GM18867 (cell line): ENCODE measurements at regions not wholly inside any gene's neighbourhood (a gene's known extent, or its start where the extent isn't known, plus 50 kb on each side); places are given as distances from the start of the nearest gene placed in this dataset.

Source experiments
- ATAC-seq: cut with Tn5 transposase; IDR thresholded peaks from one replicate; pipeline ENCODE4 v1.9.1; 2021; ENCODE audit warnings: mild to moderate bottlenecking, moderate library complexity; ENCODE audit not compliant: unreplicated experiment

DNA sequence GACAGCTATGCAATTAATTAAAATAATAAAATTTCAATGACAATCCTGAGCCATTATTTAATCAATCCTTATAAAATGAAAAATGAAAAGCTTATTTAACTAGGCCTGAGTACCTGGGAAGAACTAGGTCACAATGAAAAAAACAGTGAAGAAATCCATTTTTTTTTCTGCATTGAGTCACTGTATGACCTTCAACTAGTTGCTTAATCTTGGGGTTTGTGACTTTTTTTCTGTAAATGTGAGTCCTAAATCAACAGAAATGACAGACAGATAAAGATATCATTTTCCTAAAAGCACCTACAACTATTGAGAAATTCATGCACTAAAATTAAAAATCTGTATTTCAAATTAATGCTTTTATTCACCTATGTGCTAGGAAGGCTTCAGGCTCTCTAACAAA lies 96.8 kb downstream of the TMEM26 start:
- ATAC-seq = no peak

DNA sequence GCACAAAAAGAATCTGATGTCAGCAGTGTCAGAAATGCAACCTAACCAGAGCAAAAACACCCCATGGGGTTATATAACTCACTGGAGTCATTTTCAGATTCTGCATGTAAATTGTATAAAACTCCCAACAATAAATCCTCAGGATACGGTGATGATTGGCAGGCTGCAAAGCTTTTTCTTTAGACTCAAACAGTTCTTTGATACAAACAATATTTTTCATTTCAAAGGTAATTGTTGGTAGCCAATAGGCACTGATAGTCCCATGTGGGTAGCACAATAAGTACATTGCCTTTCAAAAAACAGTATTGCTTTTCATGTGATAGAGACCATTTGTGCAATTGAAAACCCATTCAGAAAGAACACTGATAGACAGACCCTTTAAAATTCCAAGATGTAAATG lies 98.0 kb downstream of the TMEM26 start:
- ATAC-seq = no peak

DNA sequence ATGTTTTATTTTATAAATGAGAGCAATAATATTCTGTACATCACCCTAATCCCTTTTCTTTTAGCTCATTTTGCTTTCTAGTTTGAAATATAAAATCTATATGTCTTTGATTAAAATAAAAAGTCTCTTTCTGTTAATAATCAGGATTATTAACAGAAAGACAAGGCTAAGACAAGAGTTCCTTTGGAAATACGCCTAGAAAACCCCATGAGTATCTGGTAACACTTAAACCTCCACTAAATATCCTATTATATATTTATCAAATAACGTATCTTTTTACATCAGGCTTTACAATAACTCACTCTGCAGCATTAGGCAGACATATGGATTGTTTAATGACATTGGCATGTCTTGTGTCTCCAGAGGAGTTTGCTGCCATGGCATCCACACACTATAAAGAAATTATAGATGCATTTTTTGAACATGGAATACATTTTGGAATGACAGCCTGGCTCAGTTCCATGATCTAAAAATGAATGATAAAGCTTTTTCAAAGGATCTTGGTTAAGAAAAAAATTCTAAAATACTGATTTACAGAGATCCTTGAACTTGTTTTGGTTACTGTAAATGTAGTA lies 98.7 kb downstream of the TMEM26 start:
- ATAC-seq = no peak

DNA sequence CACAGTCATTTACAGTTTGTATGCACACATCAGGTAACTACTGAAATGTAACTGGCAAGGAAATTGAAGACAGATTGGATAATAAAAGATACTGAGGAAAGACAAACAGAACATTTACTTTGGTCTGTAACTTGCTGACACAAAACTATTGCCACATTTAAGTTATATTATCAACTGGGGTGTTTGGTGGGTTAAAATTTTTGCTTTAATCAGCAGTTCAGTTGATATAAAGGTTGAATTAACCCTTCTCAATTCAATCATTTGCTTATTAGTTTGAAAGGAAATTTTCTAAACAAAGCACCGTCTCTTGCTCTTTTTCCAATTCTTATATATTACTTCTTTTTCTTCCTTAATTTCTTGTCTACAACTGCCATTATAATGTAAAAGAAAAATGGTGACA lies 102.4 kb downstream of the TMEM26 start:
- no peak for ATAC-seq

DNA sequence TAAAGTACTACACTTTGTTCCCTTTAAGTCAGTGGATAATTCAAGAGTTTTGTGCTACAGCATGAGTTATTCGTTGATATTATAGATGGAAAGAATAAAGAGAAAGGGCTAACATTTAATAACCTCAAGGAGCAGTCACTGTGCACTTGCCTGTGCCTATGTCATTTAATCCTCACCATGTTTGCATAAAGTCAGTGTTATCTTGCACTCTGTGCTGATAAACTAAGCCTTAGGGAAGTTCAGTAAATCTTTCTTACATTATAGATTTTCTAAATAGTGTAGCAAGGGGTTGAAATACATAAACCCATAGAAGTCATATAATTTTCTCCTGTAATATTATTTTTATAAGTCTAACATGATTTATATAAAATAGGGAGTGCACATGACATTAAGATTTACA lies 103.1 kb downstream of the TMEM26 start:
- ATAC-seq = no peak

DNA sequence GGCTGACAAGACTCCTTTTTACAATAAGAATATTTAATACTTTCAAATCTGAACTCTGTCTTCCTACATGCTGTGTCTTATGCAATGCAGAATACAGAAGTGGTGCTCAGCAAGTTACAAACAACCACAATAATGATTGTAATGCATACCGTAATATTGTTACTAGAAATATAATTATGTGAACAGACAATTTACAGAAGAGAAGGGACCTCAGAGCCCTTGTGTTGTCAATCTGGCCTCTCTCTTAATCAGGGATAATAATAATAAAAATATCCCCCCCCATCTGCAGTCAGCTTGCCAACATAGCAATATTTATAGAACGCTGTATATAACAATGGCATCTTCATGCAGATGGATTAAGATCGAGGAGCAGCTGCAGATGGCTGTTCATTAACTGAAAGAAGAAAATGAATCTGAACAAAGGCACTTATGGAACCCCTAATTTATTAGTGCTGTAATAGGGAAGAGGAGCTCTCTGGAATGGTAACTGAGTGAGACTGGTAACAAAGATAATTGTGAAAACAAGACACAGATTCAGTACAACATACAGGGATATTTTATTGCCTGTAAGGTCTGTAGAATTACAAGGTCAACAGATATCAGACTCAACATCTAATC lies 106.3 kb downstream of the TMEM26 start:
- no peak for ATAC-seq

DNA sequence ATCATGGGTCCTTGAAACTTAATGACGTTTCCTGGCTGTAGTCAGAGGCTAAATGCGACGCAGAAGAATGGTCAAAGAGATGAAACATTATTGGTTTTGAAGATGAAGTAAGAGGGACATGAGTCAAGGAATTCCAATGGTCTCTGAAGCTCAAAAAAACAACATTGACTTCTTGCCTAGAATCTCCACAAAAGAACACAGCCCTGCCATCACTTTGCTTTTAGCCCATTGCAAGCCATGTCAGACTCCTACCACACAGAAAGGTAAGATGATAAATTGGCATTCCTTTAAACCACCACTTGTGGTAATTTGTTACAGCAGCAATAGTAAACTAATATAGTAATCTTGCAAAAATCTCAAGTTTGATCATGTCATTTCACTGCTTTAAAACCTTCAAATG lies 109.4 kb downstream of the TMEM26 start:
- no peak for ATAC-seq

DNA sequence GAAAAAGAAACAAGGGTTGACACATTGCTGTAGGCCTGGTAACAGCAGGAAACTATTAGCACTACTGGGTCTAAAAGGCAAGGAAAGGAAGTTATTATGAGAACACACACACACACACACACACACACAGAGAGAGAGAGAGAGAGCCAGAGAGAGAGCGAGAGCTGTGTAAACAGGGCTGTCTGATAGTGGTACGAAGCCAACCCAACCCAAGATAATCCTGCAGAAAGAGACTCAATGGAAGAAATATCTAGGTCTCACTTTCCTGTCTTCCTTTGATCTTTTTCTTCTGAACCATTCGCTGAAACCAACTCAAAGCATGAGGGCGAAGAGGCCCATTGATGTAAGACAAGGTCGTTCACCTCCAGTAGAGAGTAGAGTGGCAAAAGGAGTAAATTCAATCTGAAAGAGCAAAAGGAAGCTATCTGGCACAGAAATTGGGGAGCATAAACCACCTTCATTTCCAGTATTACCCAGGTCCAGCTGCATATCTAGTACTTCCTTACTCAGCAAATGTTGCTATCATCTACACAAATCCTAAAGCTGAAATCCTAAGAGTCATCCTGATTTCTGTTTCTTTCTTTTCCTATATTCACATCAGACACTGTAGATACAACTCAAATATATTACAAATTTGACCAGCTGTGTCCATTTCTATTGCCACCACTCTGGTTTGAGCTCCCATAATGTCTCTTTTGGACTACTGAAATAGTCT lies 110.2 kb downstream of the TMEM26 start:
- no peak for ATAC-seq

DNA sequence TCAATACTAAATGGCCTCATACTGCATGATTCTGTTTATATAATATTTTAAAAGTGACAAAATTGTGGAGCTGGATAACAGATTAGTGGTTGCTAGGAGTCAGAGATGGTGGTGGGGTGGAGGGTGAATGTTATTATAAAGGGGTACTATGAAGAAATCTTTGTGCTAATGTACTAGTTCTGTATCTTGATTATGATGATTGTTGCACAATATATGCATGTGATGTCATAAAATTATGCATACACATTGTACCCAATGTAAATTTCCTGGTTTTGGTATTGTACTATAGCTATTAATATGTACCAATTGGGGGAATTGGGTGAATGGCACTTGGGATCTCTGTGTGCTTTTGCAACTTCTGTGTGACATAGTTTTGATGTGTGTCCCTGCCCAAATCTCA lies 112.2 kb downstream of the TMEM26 start:
- ATAC-seq = no peak

DNA sequence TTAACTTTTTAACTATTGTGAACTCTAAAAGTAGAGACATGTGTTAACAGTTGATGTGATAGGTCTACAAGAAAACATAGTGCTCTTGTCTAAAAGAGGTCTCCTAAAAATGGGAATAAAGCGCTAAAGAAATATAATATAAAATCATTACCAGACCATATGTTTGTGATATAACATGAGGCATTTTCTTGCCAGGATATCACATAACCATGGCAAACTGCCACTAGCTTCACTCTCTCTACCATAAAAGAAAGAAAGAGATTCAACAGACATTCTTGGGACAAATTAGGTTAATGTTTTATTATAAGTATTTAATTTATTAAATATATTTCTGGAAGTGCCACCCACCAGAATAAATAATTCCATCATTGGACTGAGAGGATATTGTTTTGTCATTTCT lies 115.0 kb downstream of the TMEM26 start:
- ATAC-seq = no peak

DNA sequence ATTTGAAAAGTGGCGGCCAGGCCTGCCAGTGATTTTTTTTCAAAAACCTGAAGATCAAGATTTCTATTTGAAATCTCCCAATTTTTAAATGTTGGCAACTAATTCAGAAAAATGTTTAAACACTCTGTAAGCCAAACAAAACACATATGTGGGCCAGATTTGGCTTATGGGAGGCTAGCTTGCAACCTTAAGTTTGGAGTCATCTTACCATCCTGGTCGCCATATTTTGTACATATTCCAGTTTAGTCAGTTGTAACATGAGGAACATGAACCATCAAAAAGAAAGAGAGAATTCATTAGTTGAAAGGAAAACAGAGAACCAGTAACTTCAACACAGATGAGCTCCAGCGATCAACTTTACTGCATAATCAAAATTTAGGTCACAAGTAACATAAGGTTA lies 115.4 kb downstream of the TMEM26 start:
- no peak for ATAC-seq

DNA sequence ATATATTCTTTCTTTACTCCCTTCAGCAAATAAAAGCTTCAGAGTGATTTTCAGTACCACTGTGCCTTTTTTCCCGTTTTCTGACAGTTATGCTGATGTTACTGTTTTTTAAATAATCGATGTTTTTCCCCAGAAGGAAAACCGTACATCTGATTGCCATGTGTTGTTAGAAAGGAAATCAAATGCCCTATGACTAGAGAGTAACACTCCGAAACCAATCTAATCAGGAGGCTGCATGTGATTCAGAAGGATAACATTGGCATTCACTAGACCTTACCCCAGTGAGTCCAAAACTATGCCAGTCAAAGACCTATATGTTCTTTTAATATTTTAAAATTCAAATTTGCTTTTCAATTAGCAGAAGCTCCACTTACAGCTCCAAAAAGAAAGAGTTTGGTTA lies 116.3 kb downstream of the TMEM26 start:
- ATAC-seq = no peak

DNA sequence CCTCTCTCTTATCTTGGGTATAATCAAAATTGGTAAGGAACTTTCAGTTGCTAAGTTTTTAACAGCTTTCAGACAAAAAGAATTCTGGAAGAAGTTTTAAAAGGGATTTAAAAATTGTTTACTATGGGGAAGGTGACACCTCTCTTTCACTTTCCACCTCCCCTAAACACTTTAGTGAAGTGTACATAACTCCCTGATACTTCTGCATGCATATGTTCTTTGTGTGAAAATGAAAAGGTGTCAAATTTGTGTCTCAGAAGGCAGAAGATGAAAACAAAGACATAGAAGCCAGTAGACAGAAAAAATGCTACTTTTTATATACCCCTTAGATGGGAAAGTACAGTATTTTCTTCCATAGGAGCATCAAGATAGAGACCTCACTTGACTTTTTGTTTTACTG lies 117.8 kb downstream of the TMEM26 start:
- peak; percentile 54 for ATAC-seq

DNA sequence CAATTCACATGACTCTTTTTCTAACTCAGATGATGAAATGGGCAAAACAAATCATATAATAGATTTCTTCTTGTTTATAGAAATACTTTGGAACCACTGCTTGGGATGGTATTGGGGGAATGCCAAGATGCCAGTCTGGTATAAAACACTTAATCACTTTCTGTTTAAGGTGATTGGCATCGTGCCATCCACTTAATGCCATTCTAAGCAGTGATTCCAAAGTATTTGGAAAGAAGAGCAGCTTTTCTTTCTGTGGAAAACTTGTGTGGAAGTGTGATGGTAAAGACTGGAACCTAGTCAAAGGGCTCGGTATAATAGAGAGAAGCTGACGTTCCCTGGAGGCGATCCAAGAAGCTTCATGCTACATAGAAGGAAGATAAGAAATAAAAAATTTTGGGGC lies 120.6 kb downstream of the TMEM26 start:
- ATAC-seq = no peak

DNA sequence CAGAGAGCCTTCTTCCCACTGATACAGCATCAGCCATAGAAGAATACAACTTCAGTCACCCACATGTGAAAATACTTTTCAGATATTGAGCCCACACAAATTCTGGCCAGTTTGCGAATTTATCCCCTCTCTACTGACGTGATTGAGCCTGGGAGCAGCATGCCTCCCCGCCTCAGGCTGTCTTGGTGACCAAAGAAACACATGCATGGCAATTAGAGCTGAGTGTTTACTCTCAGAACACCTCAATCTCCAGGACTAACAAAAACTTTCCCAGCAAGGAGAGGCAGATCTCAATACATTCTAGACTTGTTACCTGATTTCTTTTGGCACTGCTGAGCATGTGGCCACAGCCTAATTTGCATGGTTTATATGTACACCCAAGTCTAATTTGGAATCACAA lies 122.5 kb downstream of the TMEM26 start:
- no peak for ATAC-seq

DNA sequence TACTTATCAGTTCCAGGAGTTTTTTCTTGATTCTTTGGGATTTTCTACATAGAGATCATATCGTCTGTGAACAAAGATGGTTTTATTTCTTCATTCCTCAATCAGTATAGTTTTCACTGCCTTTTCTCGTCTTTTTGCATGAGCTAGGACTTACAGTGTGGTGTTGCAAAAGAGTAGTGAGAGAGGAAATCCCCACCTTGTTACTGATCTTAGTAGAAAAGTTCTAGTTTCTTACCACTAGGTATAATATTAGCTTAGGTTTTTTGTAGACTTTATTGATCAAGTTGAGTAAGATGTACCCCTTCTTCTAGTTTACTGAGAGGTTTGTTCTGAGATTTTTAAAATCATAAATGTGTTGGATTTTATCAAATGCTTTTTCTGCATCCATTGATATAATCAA lies 123.3 kb downstream of the TMEM26 start:
- peak; percentile 94 for ATAC-seq

DNA sequence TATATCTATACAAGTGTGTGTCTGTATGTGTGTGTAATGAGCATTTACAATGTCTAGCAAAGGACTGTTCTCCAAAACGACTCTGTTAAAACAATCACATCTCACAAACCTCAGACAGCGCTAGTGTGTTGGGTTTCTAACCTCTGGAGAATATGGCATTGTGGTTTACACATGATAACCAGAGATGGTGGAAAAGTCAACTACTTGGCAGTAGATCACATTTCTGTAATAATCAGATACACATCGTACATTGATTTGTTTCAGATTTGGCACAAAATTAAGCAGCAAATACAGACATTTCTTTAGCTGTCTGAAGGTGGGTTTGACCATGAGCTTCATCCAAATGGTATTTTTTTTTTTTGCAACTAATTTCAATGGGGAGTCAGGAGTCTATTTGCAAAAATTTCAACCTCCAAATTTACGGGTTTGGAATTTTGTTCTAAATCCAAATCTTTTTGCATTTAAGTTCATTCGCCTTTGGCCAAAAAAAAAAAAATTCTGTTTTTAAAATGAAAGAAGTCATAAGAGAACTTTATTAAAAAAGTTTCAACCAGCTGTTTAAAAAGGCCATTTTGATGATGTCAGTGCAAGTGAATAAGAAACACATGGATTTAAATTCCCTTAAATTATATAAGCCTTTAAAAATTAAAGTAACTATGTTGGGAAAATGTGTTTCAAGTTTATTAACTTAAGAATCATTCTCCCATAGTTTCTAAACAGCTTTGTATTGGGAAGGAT lies 127.8 kb downstream of the TMEM26 start:
- ATAC-seq = no peak

DNA sequence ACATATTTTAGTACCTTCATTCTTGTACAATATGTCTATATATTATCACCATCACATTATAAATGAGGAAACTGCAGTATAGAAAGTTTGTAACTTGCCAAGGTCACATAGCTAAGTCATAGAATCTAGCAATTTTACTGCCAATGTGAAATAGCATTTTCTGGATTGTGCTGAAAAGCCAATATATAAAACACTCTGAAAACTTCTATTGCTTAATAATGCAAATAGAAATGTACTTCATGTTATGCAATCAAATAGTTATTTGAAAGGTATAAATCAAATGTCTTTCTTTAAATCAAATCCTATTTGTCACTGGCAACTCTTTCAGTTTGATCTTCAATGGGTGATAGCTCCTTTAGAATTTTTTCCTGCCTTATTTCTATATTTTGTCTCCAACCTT lies 129.5 kb downstream of the TMEM26 start:
- ATAC-seq = no peak

DNA sequence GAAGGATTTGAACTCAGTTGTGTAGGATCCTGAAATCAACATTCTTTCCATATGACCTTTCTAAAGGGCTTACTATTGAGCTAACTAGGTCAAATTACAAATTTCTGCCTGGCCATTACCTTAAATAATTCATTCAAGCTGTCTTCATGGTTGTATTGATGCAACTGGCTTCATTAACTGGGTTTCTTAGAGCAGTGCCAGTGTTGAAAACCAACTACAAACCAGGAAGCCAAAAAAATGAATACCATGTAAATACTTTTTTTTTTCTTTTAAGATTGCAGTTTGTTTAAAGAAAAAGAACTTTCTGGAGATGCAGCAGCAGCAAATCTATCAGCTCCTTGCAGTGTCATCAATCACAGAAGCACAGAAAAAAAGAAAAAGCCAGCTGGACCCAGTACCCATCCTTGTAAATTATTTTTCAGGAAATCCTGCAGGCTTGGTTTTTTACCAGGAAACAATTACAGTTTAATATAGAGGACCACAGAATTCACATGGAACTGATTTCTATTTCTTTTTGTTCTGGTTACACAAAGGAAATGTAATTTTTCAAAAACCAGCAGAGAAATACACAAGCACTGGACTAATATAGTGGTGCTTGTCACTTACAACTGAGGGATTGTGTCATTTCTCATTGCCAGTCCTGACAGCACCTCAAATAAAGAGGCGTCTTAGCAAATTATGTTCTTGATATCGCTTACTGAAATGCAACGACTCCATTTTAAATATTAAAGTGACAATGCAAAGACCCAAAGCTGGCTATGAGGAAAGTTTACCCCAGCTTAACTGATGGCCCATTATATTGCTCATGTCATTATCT lies 131.9 kb downstream of the TMEM26 start:
- no peak for ATAC-seq

DNA sequence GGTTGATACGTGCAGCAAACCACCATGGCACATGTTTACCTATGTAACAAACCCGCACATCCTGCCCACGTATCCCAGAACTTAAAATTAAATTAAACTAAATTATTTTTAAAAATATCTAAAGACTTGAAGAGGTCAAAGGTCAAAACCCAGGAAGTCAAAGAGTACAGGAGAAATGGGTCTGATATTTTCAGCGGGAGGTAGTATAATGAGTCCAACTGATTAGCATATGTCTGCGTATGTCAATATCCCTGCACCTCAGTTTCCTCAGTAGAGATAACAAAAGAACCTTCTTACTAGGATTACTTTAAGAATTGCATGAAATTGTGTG lies 133.0 kb downstream of the TMEM26 start:
- no peak for ATAC-seq
